Neural cell (in vitro differentiated cells): ENCODE measurements at regions not wholly inside any gene's neighbourhood (a gene's known extent, or its start where the extent isn't known, plus 50 kb on each side); places are given as distances from the start of the nearest gene placed in this dataset.

Experiments used
- CTCF ChIP-seq: fragments of 450-650 bp; IDR thresholded peaks from 2 replicates; pipeline ENCODE4 v1.5.1; 2014; ENCODE audit warnings: antibody characterized with exemption, mild to moderate bottlenecking, moderate library complexity; ENCODE audit not compliant: poor library complexity, severe bottlenecking
- EP300 ChIP-seq: fragments of 450-650 bp; conservative IDR thresholded peaks from 2 replicates; pipeline ENCODE4 v1.6.1; 2014; ENCODE audit warnings: antibody characterized with exemption, mild to moderate bottlenecking, moderate library complexity; ENCODE audit not compliant: poor library complexity, severe bottlenecking
- EZH2 ChIP-seq: fragments of 200-600, 300-800 bp; shearing (Covaris generic), sonication (generic); IDR thresholded peaks from 2 replicates; pipeline ENCODE4 v1.6.1; 2014; ENCODE audit warnings: antibody characterized with exemption, low read length, borderline replicate concordance, mild to moderate bottlenecking; ENCODE audit not compliant: insufficient read depth, poor library complexity, severe bottlenecking
- MXI1 ChIP-seq: fragments of 450-650 bp; conservative IDR thresholded peaks from 2 replicates; pipeline ENCODE4 v1.6.1; 2014; ENCODE audit warnings: antibody characterized with exemption, mild to moderate bottlenecking; ENCODE audit not compliant: poor library complexity, severe bottlenecking
- POLR2AphosphoS5 ChIP-seq: IDR thresholded peaks from 2 replicates; pipeline ENCODE4 v1.6.1; 2012
- RAD21 ChIP-seq: fragments of 450-650 bp; conservative IDR thresholded peaks from 2 replicates; pipeline ENCODE4 v1.6.1; 2014; ENCODE audit warnings: antibody characterized with exemption, mild to moderate bottlenecking, moderate library complexity
- REST ChIP-seq: IDR thresholded peaks from 2 replicates; pipeline ENCODE4 v1.6.1; 2012; ENCODE audit warnings: borderline replicate concordance
- SMC3 ChIP-seq: fragments of 450-650 bp; conservative IDR thresholded peaks from 2 replicates; pipeline ENCODE4 v1.6.1; 2014; ENCODE audit warnings: antibody characterized with exemption, mild to moderate bottlenecking, moderate library complexity; ENCODE audit not compliant: poor library complexity
- TAF1 ChIP-seq: IDR thresholded peaks from 2 replicates; pipeline ENCODE4 v1.6.1; 2012; ENCODE audit warnings: low read depth

DNA sequence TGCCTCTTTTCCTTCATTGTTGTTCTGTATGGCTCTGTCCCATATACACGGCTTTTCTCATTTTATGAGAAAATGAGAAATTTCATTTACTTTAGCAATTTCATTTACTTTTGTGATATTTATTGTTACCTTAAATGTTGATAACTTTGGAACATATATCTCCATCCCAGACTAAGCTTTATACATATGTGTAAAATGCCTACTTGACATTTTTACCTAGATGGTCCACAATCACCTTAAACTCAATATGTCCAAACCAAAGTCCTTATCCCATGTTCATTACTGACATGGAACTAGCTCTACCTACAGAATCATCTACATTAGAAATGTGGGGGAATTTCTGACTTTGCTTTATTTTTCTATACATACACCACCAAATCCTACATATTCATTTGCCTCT lies 590.5 kb upstream of the CT83 start:
- TF ChIP-seq CTCF: no peak
- no peak for TF ChIP-seq POLR2AphosphoS5
- no peak for TF ChIP-seq EP300
- no peak for TF ChIP-seq TAF1
- no peak for TF ChIP-seq REST
- TF ChIP-seq EZH2: no peak
- TF ChIP-seq RAD21: no peak
- no peak for TF ChIP-seq MXI1
- TF ChIP-seq SMC3: no peak
